HG02981 (cell line): ENCODE measurements at regions not wholly inside any gene's neighbourhood (a gene's known extent, or its start where the extent isn't known, plus 50 kb on each side); places are given as distances from the start of the nearest gene placed in this dataset.

Source experiments
- ATAC-seq: cut with Tn5 transposase; IDR thresholded peaks from one replicate; pipeline ENCODE4 v1.9.1; 2021; ENCODE audit warnings: mild to moderate bottlenecking, moderate library complexity; ENCODE audit not compliant: unreplicated experiment

GRCh38 chr3:124463234-124463633, 267.0 kb upstream of the UMPS start:
- ATAC-seq, result no peak

GRCh38 chr3:124467980-124468902, 262.0 kb upstream of the UMPS start:
- no peak for ATAC-seq

GRCh38 chr3:124469555-124469954, 260.7 kb upstream of the UMPS start:
- ATAC-seq, result no peak

GRCh38 chr3:124478830-124479229, 251.4 kb upstream of the UMPS start:
- ATAC-seq, result no peak

- ATAC-seq, result no peak
Measured at GRCh38 chr3:124483915-124484470, 246.3 kb upstream of the UMPS start.

GRCh38 chr3:124486324-124486723, 243.9 kb upstream of the UMPS start:
- ATAC-seq, result no peak

- ATAC-seq, result no peak
Measured at GRCh38 chr3:124489506-124489905, 240.7 kb upstream of the UMPS start.

- ATAC-seq, result no peak
Measured at GRCh38 chr3:124491098-124491497, 239.2 kb upstream of the UMPS start.

GRCh38 chr3:124491875-124492274, 238.4 kb upstream of the UMPS start:
- ATAC-seq, result no peak

- no peak for ATAC-seq
Measured at GRCh38 chr3:124492824-124493223, 237.4 kb upstream of the UMPS start.

- no peak for ATAC-seq
Measured at GRCh38 chr3:124496061-124496460, 234.2 kb upstream of the UMPS start.

- ATAC-seq, result no peak
Measured at GRCh38 chr3:124497487-124497886, 232.8 kb upstream of the UMPS start.

- no peak for ATAC-seq
Measured at GRCh38 chr3:124498891-124499290, 231.4 kb upstream of the UMPS start.

GRCh38 chr3:124504332-124505059, 225.8 kb upstream of the UMPS start:
- no peak for ATAC-seq

GRCh38 chr3:124509884-124510283, 220.4 kb upstream of the UMPS start:
- ATAC-seq, result no peak

GRCh38 chr3:124510290-124510689, 220.0 kb upstream of the UMPS start:
- no peak for ATAC-seq

GRCh38 chr3:124512881-124513609, 217.2 kb upstream of the UMPS start:
- ATAC-seq, result no peak

GRCh38 chr3:124513610-124513997, 216.6 kb upstream of the UMPS start:
- ATAC-seq, result no peak

- no peak for ATAC-seq
Measured at GRCh38 chr3:124514683-124515082, 215.6 kb upstream of the UMPS start.

GRCh38 chr3:124516333-124516732, 213.9 kb upstream of the UMPS start:
- no peak for ATAC-seq

GRCh38 chr3:124517306-124517705, 212.9 kb upstream of the UMPS start:
- ATAC-seq, result no peak
